Uterus (tissue), 2 donors: ENCODE measurements at regions not wholly inside any gene's neighbourhood (a gene's known extent, or its start where the extent isn't known, plus 50 kb on each side); places are given as distances from the start of the nearest gene placed in this dataset.

Experiments used
- POLR2A ChIP-seq, 2 donors: fragments of 450-650 bp; IDR thresholded peaks; one replicate each; pipeline ENCODE4 v1.6.1; 2016; ENCODE audit warnings: antibody characterized with exemption in 2 of 2, mild to moderate bottlenecking in 1 of 2, moderate library complexity in 1 of 2
- TF ChIP-seq, protein P1 (sequence below), 4 experiments: fragments of 200-600 bp in 2 of 4; fragments of 450-650 bp in 2 of 4; sonication (generic) in 2 of 4; IDR thresholded peaks; one replicate each; pipeline ENCODE4 v1.5.1; 2016 to 2019; ENCODE audit warnings: antibody characterized with exemption in 4 of 4, mild to moderate bottlenecking in 2 of 4, moderate library complexity in 1 of 4

DNA sequence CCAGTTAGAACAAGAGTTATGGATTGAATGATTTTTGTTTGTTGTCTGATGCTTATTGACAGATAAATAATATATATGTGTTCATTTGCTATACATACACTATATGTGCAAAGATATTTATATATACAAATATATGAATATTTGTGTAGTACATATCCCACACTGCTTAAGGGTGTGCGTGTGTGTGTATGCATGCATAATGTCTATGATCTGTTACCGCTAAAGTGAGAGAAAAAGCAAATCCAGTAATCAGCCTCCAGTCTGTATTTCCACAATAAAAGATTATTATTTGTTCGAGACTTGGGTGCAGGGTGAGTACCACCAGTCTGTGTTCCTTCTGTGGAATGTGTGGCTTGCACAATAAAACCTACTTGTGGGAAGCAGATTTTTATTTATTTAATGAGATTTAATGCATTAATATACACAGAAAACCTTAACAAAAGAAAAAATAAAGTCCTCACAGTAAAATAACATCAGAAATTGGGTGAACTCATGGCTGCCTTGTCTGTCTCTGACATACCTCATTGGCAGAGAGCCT is 366.0 kb upstream of the TBL1XR1 start:
- TF ChIP-seq, protein P1, sequence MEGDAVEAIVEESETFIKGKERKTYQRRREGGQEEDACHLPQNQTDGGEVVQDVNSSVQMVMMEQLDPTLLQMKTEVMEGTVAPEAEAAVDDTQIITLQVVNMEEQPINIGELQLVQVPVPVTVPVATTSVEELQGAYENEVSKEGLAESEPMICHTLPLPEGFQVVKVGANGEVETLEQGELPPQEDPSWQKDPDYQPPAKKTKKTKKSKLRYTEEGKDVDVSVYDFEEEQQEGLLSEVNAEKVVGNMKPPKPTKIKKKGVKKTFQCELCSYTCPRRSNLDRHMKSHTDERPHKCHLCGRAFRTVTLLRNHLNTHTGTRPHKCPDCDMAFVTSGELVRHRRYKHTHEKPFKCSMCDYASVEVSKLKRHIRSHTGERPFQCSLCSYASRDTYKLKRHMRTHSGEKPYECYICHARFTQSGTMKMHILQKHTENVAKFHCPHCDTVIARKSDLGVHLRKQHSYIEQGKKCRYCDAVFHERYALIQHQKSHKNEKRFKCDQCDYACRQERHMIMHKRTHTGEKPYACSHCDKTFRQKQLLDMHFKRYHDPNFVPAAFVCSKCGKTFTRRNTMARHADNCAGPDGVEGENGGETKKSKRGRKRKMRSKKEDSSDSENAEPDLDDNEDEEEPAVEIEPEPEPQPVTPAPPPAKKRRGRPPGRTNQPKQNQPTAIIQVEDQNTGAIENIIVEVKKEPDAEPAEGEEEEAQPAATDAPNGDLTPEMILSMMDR (IDR thresholded peaks at IDR 0.05), result no peak
- no peak for TF ChIP-seq POLR2A (IDR thresholded peaks at IDR 0.05)
